ENCODE measurements at regions not wholly inside any gene's neighbourhood (a gene's known extent, or its start where the extent isn't known, plus 50 kb on each side); places are given as distances from the start of the nearest gene placed in this dataset.

GRCh38 chr4:104393655-104394324 is 100.9 kb downstream of the CXXC4 start:
- H3K4me3 ChIP-seq = no peak overlapping the region
- H3K27me3 ChIP-seq = no peaks in the 10 kb centered on the region
- no peak for TF ChIP-seq Cebpa-rat (IDR thresholded peaks at IDR 0.05)
- H3K4me1 ChIP-seq = no peaks in the 10 kb centered on the region; the same call in 1 of the 2 replicates
- H3K9me3 ChIP-seq = no peaks in the 10 kb centered on the region
- no peaks in the 10 kb centered on the region for H3K36me3 ChIP-seq
- no peaks in the 10 kb centered on the region for H4K20me1 ChIP-seq
- H3K4me2 ChIP-seq = no peak overlapping the region
- H3K27ac ChIP-seq = no peak overlapping the region
- H3K9ac ChIP-seq = no peak overlapping the region

- H3K9me3 ChIP-seq = no peaks in the 10 kb centered on the region
- H3K4me3 ChIP-seq = no peak overlapping the region
- no peaks in the 10 kb centered on the region for H4K20me1 ChIP-seq
- H3K36me3 ChIP-seq = no peaks in the 10 kb centered on the region
- H3K4me1 ChIP-seq = no peaks in the 10 kb centered on the region
- no peak for TF ChIP-seq Cebpa-rat (IDR thresholded peaks at IDR 0.05)
- no peak overlapping the region for H3K9ac ChIP-seq
- no peak overlapping the region for H3K4me2 ChIP-seq
- H3K27me3 ChIP-seq = no peaks in the 10 kb centered on the region
- no peak overlapping the region for H3K27ac ChIP-seq
Measured at GRCh38 chr4:104385713-104386112, 109.0 kb downstream of the CXXC4 start.

- H3K27me3 ChIP-seq = no peaks in the 10 kb centered on the region
- no peak overlapping the region for H3K4me3 ChIP-seq
- no peak overlapping the region for H3K4me2 ChIP-seq
- H3K9me3 ChIP-seq = no peaks in the 10 kb centered on the region
- H4K20me1 ChIP-seq = no peaks in the 10 kb centered on the region
- H3K9ac ChIP-seq = no peak overlapping the region
- H3K36me3 ChIP-seq = no peaks in the 10 kb centered on the region
- H3K27ac ChIP-seq = no peak overlapping the region
- no peaks in the 10 kb centered on the region for H3K4me1 ChIP-seq
- no peak for TF ChIP-seq Cebpa-rat (IDR thresholded peaks at IDR 0.05)
Measured at GRCh38 chr4:104382961-104383360, 111.7 kb downstream of the CXXC4 start.

- no peaks in the 10 kb centered on the region for H3K4me1 ChIP-seq
- no peak overlapping the region for H3K27ac ChIP-seq
- H3K4me3 ChIP-seq = no peak overlapping the region
- no peaks in the 10 kb centered on the region for H3K9me3 ChIP-seq
- no peaks in the 10 kb centered on the region for H3K36me3 ChIP-seq
- H3K4me2 ChIP-seq = no peak overlapping the region
- TF ChIP-seq Cebpa-rat (IDR thresholded peaks at IDR 0.05) = no peak
- H4K20me1 ChIP-seq = no peaks in the 10 kb centered on the region
- H3K27me3 ChIP-seq = no peaks in the 10 kb centered on the region
- H3K9ac ChIP-seq = no peak overlapping the region
Measured at GRCh38 chr4:104381729-104382128, 113.0 kb downstream of the CXXC4 start.

- Histone ChIP-seq H3K27ac (no peak overlapping the region), H3K9me3 (no peaks in the 10 kb centered on the region), H3K27me3 (no peaks in the 10 kb centered on the region), H3K4me2 (no peak overlapping the region), H3K4me3 (no peak overlapping the region), H3K4me1 (no peaks in the 10 kb centered on the region), H3K9ac (no peak overlapping the region), H4K20me1 (no peaks in the 10 kb centered on the region), H3K36me3 (no peaks in the 10 kb centered on the region)
- TF ChIP-seq Cebpa-rat (IDR thresholded peaks at IDR 0.05) = no peak
Measured at GRCh38 chr4:104365618-104366017, 129.1 kb downstream of the CXXC4 start.

- H4K20me1 ChIP-seq = no peaks in the 10 kb centered on the region
- no peak overlapping the region for H3K4me2 ChIP-seq
- no peak overlapping the region for H3K9ac ChIP-seq
- no peaks in the 10 kb centered on the region for H3K27me3 ChIP-seq
- no peak for TF ChIP-seq Cebpa-rat (IDR thresholded peaks at IDR 0.05)
- no peak overlapping the region for H3K4me3 ChIP-seq
- H3K4me1 ChIP-seq = no peaks in the 10 kb centered on the region
- H3K9me3 ChIP-seq = peaks cover 29% of the 10 kb centered on the region
- H3K36me3 ChIP-seq = no peaks in the 10 kb centered on the region
- H3K27ac ChIP-seq = no peak overlapping the region
Measured at GRCh38 chr4:104353481-104353880, 141.2 kb downstream of the CXXC4 start.

- Histone ChIP-seq H3K4me1 (no peaks in the 10 kb centered on the region), H4K20me1 (no peaks in the 10 kb centered on the region), H3K4me3 (no peak overlapping the region), H3K4me2 (no peak overlapping the region), H3K9ac (no peak overlapping the region), H3K9me3 (peaks cover 29% of the 10 kb centered on the region), H3K36me3 (no peaks in the 10 kb centered on the region), H3K27me3 (no peaks in the 10 kb centered on the region), H3K27ac (no peak overlapping the region)
- TF ChIP-seq Cebpa-rat (IDR thresholded peaks at IDR 0.05) = no peak
Measured at GRCh38 chr4:104352211-104352610, 142.5 kb downstream of the CXXC4 start.

- H3K9ac ChIP-seq = no peak overlapping the region
- no peak overlapping the region for H3K27ac ChIP-seq
- no peak overlapping the region for H3K4me2 ChIP-seq
- H3K9me3 ChIP-seq = peaks cover 29% of the 10 kb centered on the region
- no peak overlapping the region for H3K4me3 ChIP-seq
- H4K20me1 ChIP-seq = no peaks in the 10 kb centered on the region
- no peaks in the 10 kb centered on the region for H3K27me3 ChIP-seq
- H3K36me3 ChIP-seq = no peaks in the 10 kb centered on the region
- H3K4me1 ChIP-seq = no peaks in the 10 kb centered on the region
- TF ChIP-seq Cebpa-rat (IDR thresholded peaks at IDR 0.05) = no peak
Measured at GRCh38 chr4:104351706-104352105, 143.0 kb downstream of the CXXC4 start.

- Histone ChIP-seq H3K9ac (no peak overlapping the region), H3K4me1 (no peaks in the 10 kb centered on the region), H3K27me3 (no peaks in the 10 kb centered on the region), H3K9me3 (peaks cover 18% of the 10 kb centered on the region), H3K36me3 (no peaks in the 10 kb centered on the region), H3K27ac (no peak overlapping the region), H4K20me1 (no peaks in the 10 kb centered on the region), H3K4me3 (no peak overlapping the region), H3K4me2 (no peak overlapping the region)
- TF ChIP-seq Cebpa-rat (IDR thresholded peaks at IDR 0.05) = no peak
Measured at GRCh38 chr4:104345598-104346242, 149.0 kb downstream of the CXXC4 start.

- Histone ChIP-seq H3K4me2 (no peak overlapping the region), H3K27me3 (no peaks in the 10 kb centered on the region), H4K20me1 (no peaks in the 10 kb centered on the region), H3K4me3 (no peak overlapping the region), H3K4me1 (no peaks in the 10 kb centered on the region), H3K9me3 (peaks cover 18% of the 10 kb centered on the region), H3K9ac (no peak overlapping the region), H3K36me3 (no peaks in the 10 kb centered on the region), H3K27ac (no peak overlapping the region)
- no peak for TF ChIP-seq Cebpa-rat (IDR thresholded peaks at IDR 0.05)
Measured at GRCh38 chr4:104344342-104344980, 150.2 kb downstream of the CXXC4 start.

Measured in BLaER1 (cell line).